Activated naive CD8-positive, alpha-beta T cell treated with anti-CD3 and anti-CD28 coated beads, Interleukin-2, amount 50 U/mL, for 16 hours (primary cell): ENCODE measurements at regions not wholly inside any gene's neighbourhood (a gene's known extent, or its start where the extent isn't known, plus 50 kb on each side); places are given as distances from the start of the nearest gene placed in this dataset.
"Not testable (repeated sequence)": the region's sequence is repeated elsewhere in the genome, so short reads cannot be mapped to it uniquely, and the experiment has no call there.

ENCODE experiments used
- DNase-seq: peaks from one replicate; pipeline ENCODE4 v3.0.0-alpha.2; 2020; ENCODE audit warnings: low read depth, low spot score

DNA sequence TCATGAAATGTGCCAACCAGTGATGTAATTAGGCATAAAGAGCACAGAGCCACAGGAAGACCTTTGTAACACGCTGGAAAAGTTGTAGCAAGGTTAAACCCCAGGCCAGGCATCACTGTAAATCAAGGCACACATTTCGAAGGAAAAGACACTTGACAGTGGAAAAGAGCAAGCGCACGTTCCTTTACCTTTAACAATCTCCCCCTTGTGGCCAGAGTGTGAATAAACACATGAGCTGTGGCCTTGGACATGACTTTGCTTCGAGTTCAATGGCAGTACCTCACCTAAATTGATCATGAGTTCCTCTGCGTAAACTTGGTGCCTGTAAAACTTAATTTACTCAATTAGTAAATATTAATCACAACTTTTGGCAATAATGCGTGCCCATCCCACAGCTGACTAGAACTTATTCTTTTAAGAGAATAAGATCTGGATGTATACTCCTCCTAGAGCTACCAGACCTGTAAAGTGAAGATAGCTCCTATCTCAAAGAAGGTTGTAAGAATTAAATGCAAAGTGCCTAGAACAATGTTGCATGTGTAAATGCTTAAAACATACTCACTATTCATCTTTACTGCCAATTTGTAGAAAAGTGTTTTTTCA, 757.0 kb upstream of the NECTIN3 start:
- DNase-seq = peak; percentile 16

DNA sequence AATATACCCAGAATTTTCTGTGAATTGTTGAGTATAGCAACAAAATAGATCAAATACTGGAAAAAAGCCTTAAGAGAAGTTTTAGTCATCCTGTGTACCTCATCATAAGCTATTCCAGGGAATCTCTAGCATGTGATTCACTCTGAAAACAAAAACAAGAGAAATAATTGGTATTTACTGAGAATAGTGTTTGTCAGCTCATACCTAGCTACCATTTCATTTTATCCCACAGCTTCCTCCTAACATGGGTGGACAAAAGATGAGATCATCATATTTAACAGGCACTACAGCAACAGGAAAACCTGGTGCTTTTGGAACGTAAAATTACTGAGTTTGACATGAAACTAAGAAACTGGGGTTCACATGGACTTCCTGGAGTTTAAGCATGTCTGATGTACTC, 753.5 kb upstream of the NECTIN3 start:
- no peak for DNase-seq

DNA sequence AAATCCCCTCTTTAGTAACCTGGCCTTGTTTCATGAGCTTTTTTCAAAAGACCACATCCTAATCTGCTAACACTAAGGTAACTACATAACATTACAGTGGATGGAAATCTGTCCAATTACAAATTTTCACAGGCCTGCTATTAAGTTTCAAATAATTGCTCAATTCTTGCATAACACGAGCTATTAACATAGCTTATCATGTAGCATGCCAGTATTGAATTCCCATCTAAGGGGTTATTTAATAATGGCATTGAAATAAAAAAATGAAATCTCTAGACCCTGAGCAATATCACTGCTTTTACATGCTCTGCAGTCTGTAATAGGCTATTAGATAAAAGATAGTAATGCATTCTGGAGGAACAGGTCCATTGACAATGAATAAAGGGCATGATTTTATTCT, 748.3 kb upstream of the NECTIN3 start:
- no peak for DNase-seq

DNA sequence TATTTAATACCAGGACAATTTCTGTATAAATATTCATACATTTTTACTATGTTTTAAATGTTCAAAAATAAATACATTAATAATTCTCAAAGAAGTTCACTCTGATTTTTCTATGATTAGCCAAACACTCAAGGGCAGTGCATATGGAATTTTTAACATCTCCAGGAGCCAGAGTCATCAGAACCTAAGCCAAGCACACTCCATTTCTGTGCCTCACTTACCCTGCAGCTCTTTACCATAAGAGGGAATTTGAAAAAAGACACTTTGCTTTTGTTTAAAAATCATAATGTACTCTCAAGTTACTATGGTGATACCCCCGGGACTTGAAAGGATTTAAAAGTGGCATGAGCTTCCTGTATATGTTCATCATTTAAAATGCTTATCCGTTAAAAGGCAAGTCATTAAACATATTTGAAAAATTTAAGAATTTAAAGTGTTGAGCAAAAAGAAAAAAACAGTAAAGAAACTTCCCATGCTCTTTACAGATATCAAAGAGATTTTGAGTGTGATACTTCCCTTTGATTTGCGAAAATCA, 747.4 kb upstream of the NECTIN3 start:
- no peak for DNase-seq

DNA sequence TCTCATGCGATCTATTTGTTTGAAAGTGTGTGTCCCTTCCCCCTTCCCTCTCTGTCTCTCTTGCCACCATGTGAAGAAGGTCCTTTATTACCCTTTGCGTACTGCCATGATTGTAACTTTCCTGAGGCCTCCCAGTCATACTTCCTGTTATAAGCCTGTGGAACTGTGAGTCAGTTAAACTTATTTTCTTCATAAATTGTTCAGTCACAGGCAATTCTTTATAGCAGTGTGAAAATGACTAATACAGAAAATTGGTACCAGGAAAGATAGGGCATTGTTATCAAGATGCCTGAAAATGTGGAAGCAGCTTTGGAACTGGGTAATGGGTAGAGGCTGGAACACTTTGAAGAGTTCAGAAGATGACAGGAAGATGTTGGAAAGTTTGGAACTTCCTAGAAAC, 743.7 kb upstream of the NECTIN3 start:
- no peak for DNase-seq

DNA sequence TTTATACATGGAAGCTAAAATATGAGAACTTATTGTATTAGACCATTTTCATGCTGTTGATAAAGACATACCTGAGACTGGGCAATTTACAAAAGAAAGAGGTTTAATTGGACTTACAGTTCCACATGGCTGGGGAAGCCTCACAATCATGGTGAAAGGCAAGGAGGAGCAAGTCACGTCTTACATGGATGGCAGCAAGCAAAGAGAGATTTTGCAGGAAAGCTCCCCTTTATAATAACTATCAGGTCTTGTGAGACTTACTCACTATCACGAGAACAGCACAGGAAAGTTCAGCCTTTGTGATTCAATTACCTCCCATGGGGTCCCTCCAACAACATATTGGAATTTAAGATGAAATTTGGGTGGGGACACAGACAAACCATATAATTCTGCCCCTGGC, 740.1 kb upstream of the NECTIN3 start:
- not testable (repeated sequence) for DNase-seq

DNA sequence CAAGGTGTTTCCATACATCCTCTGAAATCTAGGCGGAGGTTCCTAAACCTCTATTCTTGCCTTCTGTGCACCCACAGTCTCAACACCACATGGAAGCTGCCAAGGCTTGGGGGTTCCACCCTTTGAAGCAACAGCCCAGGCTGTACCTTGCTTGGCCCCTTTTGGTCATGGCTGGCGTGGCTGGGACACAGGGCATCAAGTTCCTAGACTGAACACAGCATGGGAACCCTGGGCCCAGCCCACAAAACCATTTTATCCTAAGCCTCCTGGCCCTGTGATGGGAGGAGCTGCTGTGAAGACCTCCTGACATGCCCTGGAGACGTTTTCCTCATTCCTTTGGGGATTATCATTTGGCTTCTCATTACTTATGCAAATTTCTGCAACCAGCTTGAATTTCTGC, 739.0 kb upstream of the NECTIN3 start:
- DNase-seq = no peak

DNA sequence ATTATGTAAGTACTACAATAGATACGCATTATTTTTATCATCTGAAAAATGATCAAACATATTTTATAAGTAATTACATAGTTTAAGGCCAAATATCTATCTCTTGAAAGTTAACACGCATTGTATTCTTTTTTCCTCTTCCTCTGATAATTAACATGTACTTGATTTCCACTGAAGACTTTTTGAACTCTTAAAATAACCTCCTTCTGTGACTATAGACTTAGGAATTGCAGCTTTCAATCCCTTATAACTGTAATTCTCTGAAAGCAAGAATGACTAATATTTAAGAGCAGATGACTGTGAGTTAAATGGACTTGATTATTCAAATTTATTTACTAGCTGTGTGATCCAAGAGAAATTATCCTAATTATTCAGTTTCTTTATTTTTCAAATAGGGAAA, 730.6 kb upstream of the NECTIN3 start:
- DNase-seq = no peak

DNA sequence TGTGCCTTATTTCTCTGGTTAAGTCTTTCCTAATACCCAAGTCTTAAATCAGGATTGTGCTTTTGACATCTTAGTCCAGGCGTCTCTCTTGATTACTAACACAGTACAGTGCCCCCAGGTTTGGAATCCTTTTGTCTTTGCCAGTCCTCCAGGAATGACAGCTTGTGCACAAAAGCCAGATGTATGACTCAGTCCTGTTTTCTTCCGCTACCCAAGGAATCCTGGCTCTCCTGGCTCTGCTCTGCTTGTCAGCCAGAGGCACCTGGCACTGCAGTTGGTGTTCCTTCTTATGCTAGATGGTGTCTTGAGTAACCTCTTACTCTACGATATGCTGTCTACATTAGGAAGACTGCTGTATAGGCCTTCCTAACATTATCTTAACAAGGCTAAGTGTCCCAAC, 728.2 kb upstream of the NECTIN3 start:
- no peak for DNase-seq

DNA sequence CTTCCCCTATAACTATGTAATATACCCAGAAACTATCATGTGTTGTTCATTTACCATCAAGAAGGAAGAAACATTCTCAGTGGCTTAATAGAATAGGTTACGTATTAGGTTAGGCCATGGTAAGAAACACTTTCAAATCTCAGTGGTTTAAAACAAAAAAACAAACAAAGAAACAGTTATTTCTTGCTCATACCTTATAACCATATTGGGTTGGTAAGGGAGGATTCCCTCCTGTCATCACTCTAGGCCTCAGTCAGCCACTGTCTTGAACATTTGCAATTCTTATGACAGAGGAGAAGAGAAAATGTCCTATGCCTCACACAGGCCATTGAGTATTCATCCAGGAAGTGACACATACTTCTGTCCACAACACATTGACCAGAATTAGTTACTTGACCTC, 727.7 kb upstream of the NECTIN3 start:
- DNase-seq = no peak

DNA sequence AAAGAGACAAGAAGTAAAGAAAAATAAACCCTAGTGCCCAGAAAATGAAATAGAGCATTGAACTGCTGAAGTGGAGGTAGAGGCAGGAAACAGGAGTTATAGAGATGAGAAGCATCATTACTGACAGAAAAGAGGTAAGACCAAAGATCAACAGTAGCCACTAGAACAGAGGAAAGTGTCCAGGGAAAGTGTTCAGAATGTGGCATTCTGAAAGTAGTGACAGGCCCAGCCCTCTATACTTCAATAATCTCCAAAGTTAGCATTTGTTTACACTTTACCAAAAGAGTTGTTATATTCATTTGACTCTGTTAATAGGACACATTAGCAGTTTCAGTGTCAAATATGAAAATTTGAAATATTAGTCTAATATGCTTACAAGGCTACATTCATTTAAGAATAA, 727.1 kb upstream of the NECTIN3 start:
- no peak for DNase-seq

DNA sequence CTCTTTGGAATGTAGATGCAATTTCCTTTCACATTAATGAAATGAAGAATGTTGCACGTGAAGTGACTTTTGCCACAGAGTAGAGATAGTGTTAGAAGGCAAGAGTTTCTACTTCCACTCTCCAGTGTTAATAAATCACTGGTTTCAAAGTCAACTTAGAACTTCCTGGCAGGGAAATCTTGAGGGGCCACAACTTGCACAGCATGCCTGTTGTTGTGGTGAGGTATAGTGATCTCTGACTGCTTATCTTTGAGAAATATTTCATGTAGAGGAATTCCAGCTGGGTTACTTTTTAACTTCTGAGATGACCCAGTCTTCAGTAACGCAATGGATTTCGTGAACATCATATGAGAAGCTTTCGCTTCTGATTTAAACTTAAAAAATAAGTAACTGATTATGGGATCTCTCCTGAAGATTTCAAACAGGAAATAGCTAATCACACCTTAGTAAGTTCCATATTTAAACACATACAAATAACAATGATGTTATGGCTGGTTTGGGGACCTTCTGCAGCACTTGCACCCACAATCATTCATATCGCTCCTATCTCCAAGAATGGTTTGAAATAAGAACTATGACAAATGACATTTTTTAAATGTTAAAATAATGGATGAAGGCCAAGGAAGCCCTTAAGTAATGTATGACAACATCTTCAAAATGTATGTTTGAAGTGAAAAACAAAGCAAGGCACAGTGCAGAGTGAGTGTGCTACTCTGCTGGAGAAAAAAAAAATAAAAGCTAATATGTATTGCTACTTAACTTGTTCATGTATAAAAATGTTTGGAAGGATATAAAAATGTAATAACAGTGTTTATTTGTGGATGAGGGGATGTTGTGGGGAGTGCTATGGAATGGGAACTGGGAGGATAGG, 726.5 kb upstream of the NECTIN3 start:
- DNase-seq = no peak

DNA sequence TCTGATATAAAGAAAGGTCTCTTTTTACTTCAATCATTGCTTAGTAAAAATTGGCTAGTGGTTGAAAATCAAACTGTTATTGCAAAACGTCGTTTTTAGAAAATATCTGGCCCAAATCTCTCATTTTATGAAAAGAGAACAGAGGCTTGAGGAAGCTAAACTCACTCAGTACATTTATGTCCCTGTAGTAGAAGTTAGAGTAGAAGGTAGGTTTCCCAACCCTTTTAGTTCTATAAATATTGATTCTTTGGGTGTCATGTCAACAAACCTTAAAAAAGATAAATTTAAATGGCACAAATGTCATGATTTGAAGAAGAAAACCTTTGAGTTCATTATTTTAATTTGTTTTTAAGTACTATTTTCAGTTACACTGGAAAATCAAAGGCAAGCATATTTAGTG, 722.3 kb upstream of the NECTIN3 start:
- DNase-seq = no peak

DNA sequence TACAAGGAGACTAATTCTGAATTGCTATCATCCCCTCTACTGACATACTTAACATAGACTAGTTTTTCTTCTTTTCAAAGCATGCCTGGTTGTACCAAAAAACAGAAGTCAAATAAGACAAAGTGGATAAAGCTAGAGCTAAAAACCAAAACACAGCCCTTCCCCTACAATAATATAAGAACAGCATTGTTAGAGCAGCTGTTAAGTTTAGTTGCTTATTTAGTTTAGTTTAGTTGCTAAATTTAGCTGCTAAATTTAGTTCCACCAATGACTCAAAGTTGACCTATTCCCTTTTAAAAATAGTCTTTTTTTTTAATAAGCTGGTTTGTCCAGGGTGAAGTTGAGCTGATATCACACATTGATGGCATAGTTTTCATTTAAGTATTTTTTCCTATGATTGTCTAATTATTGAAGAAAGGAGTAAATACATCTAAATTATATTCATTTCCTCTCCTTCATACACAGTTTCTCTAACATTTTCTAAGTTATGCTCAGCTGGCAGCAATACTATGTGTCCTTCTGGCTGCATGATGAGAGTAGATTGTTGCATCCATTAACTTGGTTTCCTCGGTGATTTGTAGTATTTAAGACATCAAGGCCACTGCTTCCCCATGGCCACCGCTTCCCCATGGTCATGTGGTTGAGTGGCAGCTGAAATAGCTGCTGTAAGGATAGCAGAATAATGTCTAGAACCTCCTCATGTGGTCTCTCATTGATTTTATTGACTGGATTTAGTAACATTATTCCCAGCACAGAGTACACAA, 718.6 kb upstream of the NECTIN3 start:
- no peak for DNase-seq

DNA sequence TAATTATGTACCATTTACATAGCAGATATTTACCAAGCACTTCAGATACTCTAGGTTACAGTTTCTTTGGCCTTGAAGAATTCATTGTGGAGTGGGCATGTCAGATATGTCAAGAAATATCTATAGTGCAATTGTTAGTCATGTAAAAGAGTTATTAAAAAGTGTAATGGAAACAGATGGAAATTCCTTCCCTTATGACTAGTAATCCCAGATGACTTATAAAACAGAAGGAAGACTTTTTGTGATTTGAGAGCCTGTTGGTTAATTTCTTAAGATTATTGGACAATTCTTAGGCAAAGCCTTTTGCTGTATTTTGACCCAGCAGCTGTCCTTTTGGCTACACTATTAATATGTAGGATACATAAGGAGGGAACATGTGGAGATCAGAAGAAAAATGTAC, 708.9 kb upstream of the NECTIN3 start:
- DNase-seq = no peak

DNA sequence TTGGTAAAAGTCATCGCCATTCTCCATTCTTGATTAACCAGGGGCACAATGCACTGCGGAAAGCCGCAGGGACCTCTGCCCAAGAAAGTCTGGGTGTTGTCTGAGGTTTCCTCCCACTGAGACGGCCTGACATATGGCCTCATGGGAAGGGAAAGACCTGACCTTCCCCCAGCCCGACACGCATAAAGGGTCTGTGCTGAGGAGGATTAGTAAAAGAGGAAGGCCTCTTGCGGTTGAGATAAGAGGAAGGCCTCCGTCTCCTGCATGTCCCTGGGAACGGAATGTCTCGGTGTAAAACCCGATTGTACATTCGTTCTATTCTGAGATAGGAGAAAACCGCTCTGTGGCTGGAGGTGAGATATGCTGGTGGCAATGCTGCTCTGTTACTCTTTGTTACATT, 704.3 kb upstream of the NECTIN3 start:
- DNase-seq = not testable (repeated sequence)

DNA sequence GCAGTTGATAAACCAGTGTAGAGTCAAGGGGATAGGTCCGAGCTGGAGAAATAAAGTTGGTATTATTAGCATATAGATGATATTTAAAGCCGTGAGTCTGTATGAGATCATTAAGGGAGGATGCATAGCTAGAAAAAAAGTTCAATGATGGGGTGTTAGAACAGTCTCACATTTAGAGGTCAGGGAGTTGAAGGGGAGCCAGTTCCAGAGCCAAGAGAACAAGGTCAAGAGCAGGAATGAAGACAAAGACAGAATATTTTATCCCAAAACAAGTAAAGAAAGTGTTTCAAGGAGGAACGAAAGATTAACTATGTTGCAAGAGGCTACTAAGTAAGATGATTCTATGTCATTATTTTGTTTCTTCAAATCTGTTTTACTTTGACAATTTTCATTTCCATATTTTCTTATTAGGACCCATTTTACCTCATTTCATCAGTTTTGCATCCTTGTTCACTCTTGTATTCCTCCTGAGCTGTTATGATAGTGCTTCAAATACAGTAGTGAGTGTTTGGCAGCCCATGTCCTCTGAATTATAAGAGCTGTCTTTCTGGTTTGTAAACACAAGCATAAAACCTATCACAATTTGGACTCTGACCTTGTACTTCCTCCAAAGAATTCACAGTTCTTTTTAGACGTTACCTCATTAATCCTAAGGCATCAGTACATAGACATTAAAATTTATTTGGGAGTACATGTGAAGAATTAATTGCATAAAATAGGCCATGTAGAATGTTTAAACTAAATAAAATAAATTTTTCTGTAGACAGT, 695.7 kb upstream of the NECTIN3 start:
- no peak for DNase-seq

DNA sequence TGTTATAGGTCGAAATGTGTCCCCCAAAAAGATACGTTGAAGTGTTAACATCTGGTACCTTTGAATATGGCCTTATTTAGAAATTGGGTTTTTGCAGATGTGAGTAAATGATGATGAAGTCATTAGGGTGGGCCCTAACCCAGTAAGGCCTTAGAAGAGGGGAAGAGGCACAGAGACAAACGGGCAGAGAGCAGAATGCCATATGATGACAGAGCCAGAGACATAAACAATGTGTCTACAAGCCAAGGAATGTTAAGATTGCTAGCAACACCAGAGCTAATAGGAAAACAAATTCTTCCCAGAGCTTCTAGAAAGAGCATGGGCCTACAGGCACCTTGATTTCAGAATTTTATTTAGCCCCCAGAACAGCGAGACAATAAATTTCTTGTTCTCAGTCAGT, 693.1 kb upstream of the NECTIN3 start:
- DNase-seq = no peak

DNA sequence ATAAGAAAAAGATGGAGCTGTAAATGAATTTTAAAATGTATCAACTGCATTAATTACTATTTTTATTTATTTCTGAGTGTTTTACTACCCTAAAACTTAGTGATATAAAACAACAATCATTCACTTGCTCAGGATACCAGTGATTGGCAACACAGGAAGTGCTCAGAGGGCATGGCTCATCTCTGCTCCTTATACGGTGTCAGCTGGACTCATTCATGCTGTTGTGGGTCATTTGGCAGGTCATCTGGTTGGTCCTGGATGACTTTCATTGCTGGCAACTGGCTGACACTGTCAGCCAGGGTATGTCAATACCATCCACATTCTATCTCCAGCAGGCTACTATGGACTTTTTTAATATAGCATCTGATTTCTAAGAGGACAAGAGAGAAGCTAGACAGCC, 689.6 kb upstream of the NECTIN3 start:
- no peak for DNase-seq

DNA sequence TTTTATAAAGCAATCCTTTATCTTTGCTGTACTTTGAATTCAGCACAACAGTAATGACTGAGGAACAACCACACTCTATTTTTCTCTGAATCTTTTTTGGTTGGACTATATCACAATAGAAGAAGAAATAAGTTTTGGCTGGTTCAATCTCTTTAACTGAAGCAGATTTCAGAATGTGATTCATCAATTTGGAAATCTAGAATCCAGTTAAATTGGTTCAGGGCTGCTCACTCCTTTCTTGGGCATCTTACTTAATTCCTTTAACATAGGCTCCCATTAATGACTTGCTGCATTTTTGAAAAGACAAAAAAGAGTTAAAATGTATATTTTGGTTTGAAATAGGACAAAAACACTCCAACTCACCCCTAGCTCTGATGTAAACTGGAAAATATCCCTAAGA, 688.3 kb upstream of the NECTIN3 start:
- DNase-seq = no peak

DNA sequence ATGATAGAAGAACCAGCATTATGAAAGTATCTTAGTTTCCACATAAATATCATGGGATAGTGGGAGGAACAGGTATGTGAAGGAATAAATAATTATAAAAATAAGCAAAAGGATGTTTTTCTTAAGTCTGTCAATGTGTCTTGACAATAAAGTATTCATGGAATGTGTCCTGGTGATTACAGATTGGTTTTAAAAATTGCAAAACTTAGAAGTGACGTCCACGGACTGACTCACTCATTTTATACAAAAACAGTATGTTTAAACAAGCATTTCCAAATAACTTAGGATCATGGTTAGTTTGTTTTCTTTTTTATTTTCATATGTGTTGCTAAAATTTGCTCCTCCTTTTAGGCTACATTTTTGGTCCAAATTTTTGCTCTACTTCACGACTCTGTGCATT, 687.0 kb upstream of the NECTIN3 start:
- no peak for DNase-seq

DNA sequence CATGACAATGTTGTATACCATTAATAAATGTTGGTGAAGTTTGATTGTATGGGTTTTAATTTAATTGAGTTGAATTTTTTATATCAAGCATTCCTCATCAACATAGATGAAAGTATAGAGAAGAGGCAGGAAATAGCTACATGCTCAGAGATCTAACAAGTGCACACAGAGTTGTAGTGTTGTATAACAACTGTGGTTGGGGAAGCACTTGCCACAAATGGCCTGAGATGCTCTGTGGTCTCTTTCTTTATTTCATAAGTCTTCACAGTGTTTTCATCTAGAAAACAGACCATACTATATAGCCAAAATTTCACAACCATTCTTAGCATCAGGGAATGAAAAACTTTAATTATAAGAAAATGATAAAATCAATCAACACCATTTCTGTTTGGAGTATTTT, 682.6 kb upstream of the NECTIN3 start:
- DNase-seq = no peak
